Neural progenitor cell (in vitro differentiated cells): ENCODE measurements at regions not wholly inside any gene's neighbourhood (a gene's known extent, or its start where the extent isn't known, plus 50 kb on each side); places are given as distances from the start of the nearest gene placed in this dataset.

Source experiments
- DNase-seq: peaks from one replicate; pipeline ENCODE4 v3.0.0-alpha.2; 2016; ENCODE audit warnings: low spot score
- H2AFZ ChIP-seq: fragments of 200-600 bp; sonication (generic); replicated peaks from 2 replicates; pipeline ENCODE4 v1.6.1; 2016; ENCODE audit warnings: antibody characterized with exemption
- H3F3A ChIP-seq: fragments of 200-600 bp; sonication (generic); 2 replicates; pipeline ENCODE4 v1.6.1; 2016; ENCODE audit warnings: antibody characterized with exemption, low read depth
- H3K27ac ChIP-seq: fragments of 200-600 bp; sonication (generic); 2 replicates; pipeline ENCODE4 v1.5.1; 2016; ENCODE audit warnings: mild to moderate bottlenecking
- H3K27me3 ChIP-seq: fragments of 200-600 bp; sonication (generic); 2 replicates; pipeline ENCODE4 v1.6.1; 2016; ENCODE audit warnings: mild to moderate bottlenecking, moderate library complexity
- H3K36me3 ChIP-seq: fragments of 200-600 bp; sonication (generic); 2 replicates; pipeline ENCODE4 v1.5.1; 2016
- H3K4me1 ChIP-seq: fragments of 200-600 bp; sonication (generic); 2 replicates; pipeline ENCODE4 v1.6.1; 2016; ENCODE audit warnings: mixed run types
- H3K4me2 ChIP-seq: fragments of 200-600 bp; sonication (generic); 2 replicates; pipeline ENCODE4 v1.6.1; 2016
- H3K4me3 ChIP-seq: fragments of 200-600 bp; sonication (generic); 2 replicates; pipeline ENCODE4 v1.5.1; 2016
- H3K79me2 ChIP-seq: fragments of 200-600 bp; sonication (generic); 2 replicates; pipeline ENCODE4 v1.6.1; 2016; ENCODE audit warnings: low read depth
- H3K9ac ChIP-seq: fragments of 200-600 bp; sonication (generic); 2 replicates; pipeline ENCODE4 v1.6.1; 2016
- H3K9me3 ChIP-seq: fragments of 200-600 bp; sonication (generic); 2 replicates; pipeline ENCODE4 v1.5.1; 2016; ENCODE audit warnings: low read depth
- H4K20me1 ChIP-seq: fragments of 200-600 bp; sonication (generic); 2 replicates; pipeline ENCODE4 v1.6.1; 2016; ENCODE audit warnings: low read depth
- H3K27ac Mint-ChIP-seq: 3 replicates; pipeline ENCODE4 v1.8.0; 2021; ENCODE audit warnings: mixed read lengths
- H3K27me3 Mint-ChIP-seq: 2 replicates; pipeline ENCODE4 v1.8.0; 2022; ENCODE audit warnings: low read depth, mild to moderate bottlenecking, inconsistent platforms, moderate library complexity, mixed read lengths; ENCODE audit not compliant: insufficient read depth
- H3K36me3 Mint-ChIP-seq: 3 replicates; pipeline ENCODE4 v1.8.0; 2021; ENCODE audit warnings: mixed read lengths
- H3K4me1 Mint-ChIP-seq: 3 replicates; pipeline ENCODE4 v1.8.0; 2021; ENCODE audit warnings: mixed read lengths
- H3K4me3 Mint-ChIP-seq: 3 replicates; pipeline ENCODE4 v1.8.0; 2021; ENCODE audit warnings: mild to moderate bottlenecking, moderate library complexity, mixed read lengths
- H3K9me3 Mint-ChIP-seq: 3 replicates; pipeline ENCODE4 v1.8.0; 2020; ENCODE audit warnings: mixed read lengths
- EZH2 ChIP-seq: fragments of 200-600 bp; sonication (generic); IDR thresholded peaks from 2 replicates; pipeline ENCODE4 v1.6.1; 2017; ENCODE audit warnings: antibody characterized with exemption, mild to moderate bottlenecking, moderate library complexity
- EZH2phosphoT487 ChIP-seq: fragments of 200-600 bp; sonication (generic); IDR thresholded peaks from 2 replicates; pipeline ENCODE4 v1.6.1; 2017; ENCODE audit warnings: antibody characterized with exemption
- TF ChIP-seq, protein P1 (sequence below): fragments of 200-600 bp; sonication (generic); IDR thresholded peaks from 2 replicates; pipeline ENCODE4 v1.5.1; 2017; ENCODE audit warnings: antibody characterized with exemption, mild to moderate bottlenecking

DNA sequence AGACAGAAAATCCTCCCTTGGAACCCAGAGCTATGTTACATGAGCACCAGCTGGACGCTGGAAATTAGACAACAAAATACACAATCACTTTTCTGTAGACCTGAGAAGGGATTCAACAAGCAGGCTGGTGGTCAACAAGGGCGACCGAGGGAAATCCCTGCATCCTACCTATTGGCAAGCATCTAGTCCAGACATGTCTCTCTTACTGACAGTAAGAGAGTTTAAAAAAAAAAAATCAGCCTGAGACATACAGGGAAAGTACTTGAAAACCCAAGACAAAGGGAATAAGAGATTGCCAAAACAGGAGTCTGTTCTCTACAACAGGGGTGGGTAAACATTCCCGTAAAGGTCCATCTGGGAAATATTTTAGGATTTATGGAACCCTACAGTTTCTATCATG is 108.0 kb downstream of the KDR start:
- no peak overlapping the region for H3K4me3 Mint-ChIP-seq
- no peaks in the 10 kb centered on the region for H3K79me2 ChIP-seq
- no peaks in the 10 kb centered on the region for H3K36me3 Mint-ChIP-seq
- no peak overlapping the region for H3K4me2 ChIP-seq
- no peaks in the 10 kb centered on the region for H3K36me3 ChIP-seq
- DNase-seq, result no peak
- TF ChIP-seq, protein P1, sequence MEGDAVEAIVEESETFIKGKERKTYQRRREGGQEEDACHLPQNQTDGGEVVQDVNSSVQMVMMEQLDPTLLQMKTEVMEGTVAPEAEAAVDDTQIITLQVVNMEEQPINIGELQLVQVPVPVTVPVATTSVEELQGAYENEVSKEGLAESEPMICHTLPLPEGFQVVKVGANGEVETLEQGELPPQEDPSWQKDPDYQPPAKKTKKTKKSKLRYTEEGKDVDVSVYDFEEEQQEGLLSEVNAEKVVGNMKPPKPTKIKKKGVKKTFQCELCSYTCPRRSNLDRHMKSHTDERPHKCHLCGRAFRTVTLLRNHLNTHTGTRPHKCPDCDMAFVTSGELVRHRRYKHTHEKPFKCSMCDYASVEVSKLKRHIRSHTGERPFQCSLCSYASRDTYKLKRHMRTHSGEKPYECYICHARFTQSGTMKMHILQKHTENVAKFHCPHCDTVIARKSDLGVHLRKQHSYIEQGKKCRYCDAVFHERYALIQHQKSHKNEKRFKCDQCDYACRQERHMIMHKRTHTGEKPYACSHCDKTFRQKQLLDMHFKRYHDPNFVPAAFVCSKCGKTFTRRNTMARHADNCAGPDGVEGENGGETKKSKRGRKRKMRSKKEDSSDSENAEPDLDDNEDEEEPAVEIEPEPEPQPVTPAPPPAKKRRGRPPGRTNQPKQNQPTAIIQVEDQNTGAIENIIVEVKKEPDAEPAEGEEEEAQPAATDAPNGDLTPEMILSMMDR, result no peak
- TF ChIP-seq EZH2phosphoT487 (no peak), EZH2 (no peak)
- H3F3A ChIP-seq, result peaks cover 27% of the 10 kb centered on the region
- no peak overlapping the region for H2AFZ ChIP-seq
- H3K27me3 ChIP-seq, result peaks cover 32% of the 10 kb centered on the region
- peaks cover 23% of the 10 kb centered on the region for H3K4me1 Mint-ChIP-seq
- H3K4me1 ChIP-seq, result peaks cover 47% of the 10 kb centered on the region
- peaks cover 4% of the 10 kb centered on the region for H4K20me1 ChIP-seq
- no peak overlapping the region for H3K9ac ChIP-seq
- H3K27ac ChIP-seq, result no peak overlapping the region
- no peak overlapping the region for H3K27ac Mint-ChIP-seq
- peaks cover 19% of the 10 kb centered on the region for H3K27me3 Mint-ChIP-seq
- no peaks in the 10 kb centered on the region for H3K9me3 ChIP-seq
- H3K4me3 ChIP-seq, result no peak overlapping the region
- H3K9me3 Mint-ChIP-seq, result peaks cover 2% of the 10 kb centered on the region

GRCh38 chr4:55016131-55016530 is 109.3 kb downstream of the KDR start:
- no peak overlapping the region for H3K27ac Mint-ChIP-seq
- no peak for DNase-seq
- no peaks in the 10 kb centered on the region for H3K36me3 ChIP-seq
- no peak for TF ChIP-seq EZH2phosphoT487
- TF ChIP-seq, protein P1, result no peak
- TF ChIP-seq EZH2, result no peak
- peaks cover 25% of the 10 kb centered on the region for H3K27me3 ChIP-seq
- peaks cover 4% of the 10 kb centered on the region for H4K20me1 ChIP-seq
- peaks cover 41% of the 10 kb centered on the region for H3K4me1 ChIP-seq
- no peak overlapping the region for H3K4me3 Mint-ChIP-seq
- no peaks in the 10 kb centered on the region for H3K9me3 ChIP-seq
- H3K4me1 Mint-ChIP-seq, result peaks cover 27% of the 10 kb centered on the region
- H3K9ac ChIP-seq, result no peak overlapping the region
- no peak overlapping the region for H3K4me3 ChIP-seq
- no peaks in the 10 kb centered on the region for H3K79me2 ChIP-seq
- H2AFZ ChIP-seq, result no peak overlapping the region
- H3K9me3 Mint-ChIP-seq, result peaks cover 2% of the 10 kb centered on the region
- H3K4me2 ChIP-seq, result no peak overlapping the region
- peaks cover 15% of the 10 kb centered on the region for H3F3A ChIP-seq
- peaks cover 21% of the 10 kb centered on the region for H3K27me3 Mint-ChIP-seq
- H3K27ac ChIP-seq, result no peak overlapping the region
- H3K36me3 Mint-ChIP-seq, result no peaks in the 10 kb centered on the region

DNA sequence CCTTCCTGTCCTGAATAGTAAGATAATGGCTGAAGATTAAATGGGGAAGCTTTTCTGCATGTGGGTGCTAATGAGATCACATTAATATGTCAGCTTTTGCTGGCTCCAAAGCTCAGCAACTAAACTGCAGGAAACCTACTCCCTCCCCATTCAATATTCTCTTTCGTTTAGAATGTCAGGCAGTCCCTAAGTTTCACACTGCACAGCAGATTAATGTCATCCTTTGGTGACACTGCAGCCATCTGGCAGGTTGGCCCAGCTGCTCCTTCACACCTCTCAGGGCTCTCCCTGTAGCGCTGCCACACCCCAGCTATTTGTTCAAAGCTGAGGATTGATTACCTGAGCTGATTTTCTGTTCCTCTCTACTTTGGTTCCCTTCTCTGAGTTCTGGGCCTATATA is 110.5 kb downstream of the KDR start:
- peaks cover 19% of the 10 kb centered on the region for H3K4me1 Mint-ChIP-seq

More for the DNA sequence above, 110.5 kb downstream of the KDR start:
- TF ChIP-seq, protein P1, result no peak
- TF ChIP-seq EZH2phosphoT487, result no peak
- TF ChIP-seq EZH2, result no peak
- Histone ChIP-seq H2AFZ (no peak overlapping the region), H3K27ac (no peak overlapping the region), H3K4me3 (no peak overlapping the region), H3K9ac (no peak overlapping the region), H3K4me1 (peaks cover 31% of the 10 kb centered on the region), H3K9me3 (no peaks in the 10 kb centered on the region), H3K27me3 (peaks cover 13% of the 10 kb centered on the region), H3F3A (peaks cover 6% of the 10 kb centered on the region), H3K36me3 (no peaks in the 10 kb centered on the region), H3K79me2 (no peaks in the 10 kb centered on the region), H3K4me2 (no peak overlapping the region), H4K20me1 (no peaks in the 10 kb centered on the region)
- Mint-ChIP-seq H3K36me3 (no peaks in the 10 kb centered on the region), H3K9me3 (peaks cover 5% of the 10 kb centered on the region), H3K27ac (no peak overlapping the region), H3K4me3 (no peak overlapping the region), H3K27me3 (peaks cover 21% of the 10 kb centered on the region)
- DNase-seq, result no peak
